ENCODE measurements at regions not wholly inside any gene's neighbourhood (a gene's known extent, or its start where the extent isn't known, plus 50 kb on each side); places are given as distances from the start of the nearest gene placed in this dataset.

- Histone ChIP-seq H3K36me3 (ENCODE audit: insufficient read depth, low read length) (no peaks in the 10 kb centered on the region), H3K9me3 (ENCODE audit: low read length) (no peaks in the 10 kb centered on the region), H3K4me3 (ENCODE audit: low read length) (no peak overlapping the region), H3K4me1 (ENCODE audit: insufficient read depth, low read length) (no peaks in the 10 kb centered on the region), H3K27me3 (ENCODE audit: insufficient read depth, low read length, poor library complexity, severe bottlenecking) (no peaks in the 10 kb centered on the region), H3K27ac (ENCODE audit: low read depth, low read length) (no peak overlapping the region)
- Mint-ChIP-seq H3K9me3 (peaks cover 0 to 1% (median 0%) of the 10 kb centered on the region in 5 donors), H3K27me3 (peaks cover 1 to 4% of the 10 kb centered on the region in 2 donors), H3K4me1 (peaks cover 0 to 2% (median under 1%) of the 10 kb centered on the region in 3 donors), H3K4me3 (no peak overlapping the region), H3K36me3 (no peaks in the 10 kb centered on the region), H3K27ac (no peak overlapping the region)
- ChIA-PET POLR2A (no interaction called here), CTCF (no interaction called here)
- no peak for DNase-seq
These were observed 226.5 kb downstream of the ANAPC1 start for GRCh38 chr2:111657351-111657975.

- Histone ChIP-seq H3K27ac (ENCODE audit: low read depth, low read length) (no peak overlapping the region), H3K36me3 (ENCODE audit: insufficient read depth, low read length) (no peaks in the 10 kb centered on the region), H3K4me3 (ENCODE audit: low read length) (no peak overlapping the region), H3K4me1 (ENCODE audit: insufficient read depth, low read length) (no peaks in the 10 kb centered on the region), H3K27me3 (ENCODE audit: insufficient read depth, low read length, poor library complexity, severe bottlenecking) (no peaks in the 10 kb centered on the region), H3K9me3 (ENCODE audit: low read length) (no peaks in the 10 kb centered on the region)
- Mint-ChIP-seq H3K27me3 (peaks cover 1 to 4% of the 10 kb centered on the region in 2 donors), H3K27ac (peak overlapping the region in 1 of 8 donors; percentile 14), H3K36me3 (no peaks in the 10 kb centered on the region), H3K9me3 (peaks cover 0 to 1% (median 0%) of the 10 kb centered on the region in 5 donors), H3K4me1 (peaks cover 3 to 9% (median 8%) of the 10 kb centered on the region in 3 donors), H3K4me3 (no peak overlapping the region)
- ChIA-PET CTCF (no interaction called here), POLR2A (no interaction called here)
- DNase-seq: no peak
These were observed 224.3 kb downstream of the ANAPC1 start for GRCh38 chr2:111659361-111660333.

GRCh38 chr2:111660811-111661210 lies 223.2 kb downstream of the ANAPC1 start:
- Histone ChIP-seq H3K36me3 (ENCODE audit: insufficient read depth, low read length) (no peaks in the 10 kb centered on the region), H3K4me3 (ENCODE audit: low read length) (no peak overlapping the region), H3K9me3 (ENCODE audit: low read length) (no peaks in the 10 kb centered on the region), H3K27me3 (ENCODE audit: insufficient read depth, low read length, poor library complexity, severe bottlenecking) (no peaks in the 10 kb centered on the region), H3K4me1 (ENCODE audit: insufficient read depth, low read length) (no peaks in the 10 kb centered on the region), H3K27ac (ENCODE audit: low read depth, low read length) (no peak overlapping the region)
- H3K27me3 Mint-ChIP-seq: peaks cover 1 to 4% of the 10 kb centered on the region in 2 donors
- CTCF ChIA-PET: no interaction called here
- no peaks in the 10 kb centered on the region for H3K36me3 Mint-ChIP-seq
- POLR2A ChIA-PET: no interaction called here
- DNase-seq: no peak
- no peak overlapping the region for H3K4me3 Mint-ChIP-seq
- H3K27ac Mint-ChIP-seq: no peak overlapping the region
- H3K9me3 Mint-ChIP-seq: peaks cover 0 to 1% (median 0%) of the 10 kb centered on the region in 5 donors
- H3K4me1 Mint-ChIP-seq: peaks cover 3 to 9% (median 8%) of the 10 kb centered on the region in 3 donors

- H3K27me3 ChIP-seq (ENCODE audit: insufficient read depth, low read length, poor library complexity, severe bottlenecking): no peaks in the 10 kb centered on the region
- Mint-ChIP-seq H3K9me3 (peaks cover 0 to 1% (median 0%) of the 10 kb centered on the region in 5 donors), H3K36me3 (no peaks in the 10 kb centered on the region), H3K27me3 (peaks cover 1 to 4% of the 10 kb centered on the region in 2 donors), H3K4me3 (no peak overlapping the region), H3K27ac (peak overlapping the region in 1 of 8 donors; percentile 15), H3K4me1 (peaks cover 3 to 9% (median 8%) of the 10 kb centered on the region in 3 donors)
- DNase-seq: no peak
- POLR2A ChIA-PET: no interaction called here
- H3K27ac ChIP-seq (ENCODE audit: low read depth, low read length): no peak overlapping the region
- no peaks in the 10 kb centered on the region for H3K36me3 ChIP-seq (ENCODE audit: insufficient read depth, low read length)
- H3K4me3 ChIP-seq (ENCODE audit: low read length): no peak overlapping the region
- H3K4me1 ChIP-seq (ENCODE audit: insufficient read depth, low read length): no peaks in the 10 kb centered on the region
- H3K9me3 ChIP-seq (ENCODE audit: low read length): no peaks in the 10 kb centered on the region
- CTCF ChIA-PET: no interaction called here
These were observed 222.6 kb downstream of the ANAPC1 start for GRCh38 chr2:111661286-111661940.

GRCh38 chr2:111662039-111662770 lies 221.8 kb downstream of the ANAPC1 start:
- H3K4me3 Mint-ChIP-seq: no peak overlapping the region
- H3K9me3 ChIP-seq (ENCODE audit: low read length): no peaks in the 10 kb centered on the region
- CTCF ChIA-PET: no interaction called here
- POLR2A ChIA-PET: no interaction called here
- peaks cover 3 to 9% (median 8%) of the 10 kb centered on the region in 3 donors for H3K4me1 Mint-ChIP-seq
- no peaks in the 10 kb centered on the region for H3K36me3 Mint-ChIP-seq
- H3K27ac Mint-ChIP-seq: peak overlapping the region in 1 of 8 donors; percentile 43
- H3K27me3 Mint-ChIP-seq: peaks cover 1 to 2% of the 10 kb centered on the region in 2 donors
- no peak for DNase-seq
- H3K27ac ChIP-seq (ENCODE audit: low read depth, low read length): no peak overlapping the region
- no peaks in the 10 kb centered on the region for H3K27me3 ChIP-seq (ENCODE audit: insufficient read depth, low read length, poor library complexity, severe bottlenecking)
- H3K4me1 ChIP-seq (ENCODE audit: insufficient read depth, low read length): no peaks in the 10 kb centered on the region
- H3K9me3 Mint-ChIP-seq: peaks cover 0 to 1% (median 0%) of the 10 kb centered on the region in 5 donors
- no peaks in the 10 kb centered on the region for H3K36me3 ChIP-seq (ENCODE audit: insufficient read depth, low read length)
- no peak overlapping the region for H3K4me3 ChIP-seq (ENCODE audit: low read length)

- Histone ChIP-seq H3K9me3 (ENCODE audit: low read length) (no peaks in the 10 kb centered on the region), H3K27ac (ENCODE audit: low read depth, low read length) (no peak overlapping the region), H3K4me3 (ENCODE audit: low read length) (no peak overlapping the region), H3K36me3 (ENCODE audit: insufficient read depth, low read length) (no peaks in the 10 kb centered on the region), H3K27me3 (ENCODE audit: insufficient read depth, low read length, poor library complexity, severe bottlenecking) (no peaks in the 10 kb centered on the region), H3K4me1 (ENCODE audit: insufficient read depth, low read length) (no peaks in the 10 kb centered on the region)
- peaks cover 3 to 9% (median 8%) of the 10 kb centered on the region in 3 donors for H3K4me1 Mint-ChIP-seq
- POLR2A ChIA-PET: no interaction called here
- peaks cover 0 to 1% of the 10 kb centered on the region in 2 donors for H3K27me3 Mint-ChIP-seq
- H3K27ac Mint-ChIP-seq: no peak overlapping the region
- no peak for DNase-seq
- no peak overlapping the region for H3K4me3 Mint-ChIP-seq
- no peaks in the 10 kb centered on the region for H3K36me3 Mint-ChIP-seq
- H3K9me3 Mint-ChIP-seq: peaks cover 0 to 1% (median 0%) of the 10 kb centered on the region in 5 donors
- CTCF ChIA-PET: no interaction called here
These were observed 221.1 kb downstream of the ANAPC1 start for GRCh38 chr2:111662771-111663470.

- ChIA-PET POLR2A (no interaction called here), CTCF (no interaction called here)
- no peak overlapping the region for H3K27ac Mint-ChIP-seq
These were observed 220.3 kb downstream of the ANAPC1 start for GRCh38 chr2:111663471-111664274.

More at GRCh38 chr2:111663471-111664274, 220.3 kb downstream of the ANAPC1 start:
- Mint-ChIP-seq H3K4me3 (no peak overlapping the region), H3K9me3 (peaks cover 0 to 1% (median 0%) of the 10 kb centered on the region in 5 donors), H3K27me3 (peaks cover 0 to 1% of the 10 kb centered on the region in 2 donors), H3K36me3 (no peaks in the 10 kb centered on the region), H3K4me1 (peaks cover 3 to 9% (median 8%) of the 10 kb centered on the region in 3 donors)
- H3K4me3 ChIP-seq (ENCODE audit: low read length): no peak overlapping the region
- no peaks in the 10 kb centered on the region for H3K9me3 ChIP-seq (ENCODE audit: low read length)
- no peak for DNase-seq
- H3K27me3 ChIP-seq (ENCODE audit: insufficient read depth, low read length, poor library complexity, severe bottlenecking): no peaks in the 10 kb centered on the region
- no peak overlapping the region for H3K27ac ChIP-seq (ENCODE audit: low read depth, low read length)
- no peaks in the 10 kb centered on the region for H3K36me3 ChIP-seq (ENCODE audit: insufficient read depth, low read length)
- no peaks in the 10 kb centered on the region for H3K4me1 ChIP-seq (ENCODE audit: insufficient read depth, low read length)

Data from CD8-positive, alpha-beta memory T cell (primary cell).